Tibial artery (tissue), 4 donors: ENCODE measurements at regions not wholly inside any gene's neighbourhood (a gene's known extent, or its start where the extent isn't known, plus 50 kb on each side); places are given as distances from the start of the nearest gene placed in this dataset.

Experiments used
- DNase-seq, 2 donors: peaks; one replicate each; pipeline ENCODE4 v3.0.0-alpha.2; 2019
- H3K27ac ChIP-seq, 2 donors: fragments of 200-600 bp; sonication (generic) in 1 of 2; 1 replicate in 1 of 2; 2 replicates in 1 of 2; pipeline ENCODE4 v1.5.1; 2018 to 2019; ENCODE audit warnings: mild to moderate bottlenecking in 1 of 2
- H3K27me3 ChIP-seq, 2 donors: fragments of 200-600 bp; sonication (generic) in 1 of 2; one replicate each; pipeline versions ENCODE4 v1.5.1 to v1.6.0; 2016 to 2019
- H3K36me3 ChIP-seq, 3 donors: fragments of 200-600 bp; sonication (generic) in 2 of 3; one replicate each; pipeline ENCODE4 v1.5.1; 2016 to 2019; ENCODE audit warnings: mild to moderate bottlenecking in 2 of 3
- H3K4me1 ChIP-seq, 4 donors: fragments of 200-600 bp; sonication (generic) in 2 of 4; 1 replicate in 3 of 4; 2 replicates in 1 of 4; pipeline ENCODE4 v1.5.1; 2016 to 2019
- H3K4me3 ChIP-seq, 2 donors: fragments of 200-600 bp; sonication (generic) in 1 of 2; 1 replicate in 1 of 2; 2 replicates in 1 of 2; pipeline ENCODE4 v1.5.1; 2018 to 2019; ENCODE audit warnings: mild to moderate bottlenecking in 2 of 2
- H3K9me3 ChIP-seq, 3 donors: fragments of 200-600 bp; sonication (generic) in 1 of 3; one replicate each; pipeline ENCODE4 v1.5.1; 2016 to 2019
- CTCF ChIP-seq, 2 experiments: fragments of 200-600 bp in 1 of 2; fragments of 450-650 bp in 1 of 2; IDR thresholded peaks; one replicate each; pipeline ENCODE4 v1.5.1; 2017 to 2019; ENCODE audit warnings: antibody characterized with exemption in 2 of 2, mild to moderate bottlenecking in 1 of 2, moderate library complexity in 1 of 2
- intact Hi-C: fragments of 100-400 bp; cut with DNase I; formaldehyde crosslinking; loops from one replicate; pipeline ENCODE4 v1.15.0; 2023; ENCODE audit warnings: low total_unique reads

GRCh38 chr2:65626831-65627230 lies 194.4 kb upstream of the SPRED2 start:
- Histone ChIP-seq H3K9me3 (no peaks in the 10 kb centered on the region), H3K4me1 (no peaks in the 10 kb centered on the region), H3K36me3 (peaks cover 0 to 10% (median 0%) of the 10 kb centered on the region in 3 donors), H3K27ac (no peak overlapping the region), H3K27me3 (no peaks in the 10 kb centered on the region), H3K4me3 (no peak overlapping the region)
- DNase-seq, result no peak
- TF ChIP-seq CTCF (IDR thresholded peaks at IDR 0.05), result no peak
- intact Hi-C loops, result no loop called here

GRCh38 chr2:65625982-65626381 lies 193.6 kb upstream of the SPRED2 start:
- Histone ChIP-seq H3K27ac (no peak overlapping the region), H3K4me3 (no peak overlapping the region), H3K36me3 (peaks cover 0 to 10% (median 0%) of the 10 kb centered on the region in 3 donors), H3K4me1 (no peaks in the 10 kb centered on the region), H3K27me3 (no peaks in the 10 kb centered on the region), H3K9me3 (no peaks in the 10 kb centered on the region)
- DNase-seq, result no peak
- TF ChIP-seq CTCF (IDR thresholded peaks at IDR 0.05), result no peak
- intact Hi-C loops, result no loop called here

- intact Hi-C loops, result no loop called here
- no peaks in the 10 kb centered on the region for H3K4me1 ChIP-seq
- no peak overlapping the region for H3K4me3 ChIP-seq
- DNase-seq, result no peak
- no peak overlapping the region for H3K27ac ChIP-seq
- H3K9me3 ChIP-seq, result no peaks in the 10 kb centered on the region
- peaks cover 0 to 6% (median 0%) of the 10 kb centered on the region in 3 donors for H3K36me3 ChIP-seq
- TF ChIP-seq CTCF (IDR thresholded peaks at IDR 0.05), result no peak
- H3K27me3 ChIP-seq, result no peaks in the 10 kb centered on the region
Measured at GRCh38 chr2:65622951-65623535, 190.6 kb upstream of the SPRED2 start.

GRCh38 chr2:65622499-65622898 lies 190.1 kb upstream of the SPRED2 start:
- Histone ChIP-seq H3K27me3 (no peaks in the 10 kb centered on the region), H3K4me1 (no peaks in the 10 kb centered on the region), H3K9me3 (no peaks in the 10 kb centered on the region), H3K4me3 (no peak overlapping the region), H3K36me3 (peaks cover 0 to under 1% (median 0%) of the 10 kb centered on the region in 3 donors), H3K27ac (no peak overlapping the region)
- intact Hi-C loops, result no loop called here
- no peak for TF ChIP-seq CTCF (IDR thresholded peaks at IDR 0.05)
- no peak for DNase-seq

GRCh38 chr2:65620524-65620923 lies 188.1 kb upstream of the SPRED2 start:
- H3K27ac ChIP-seq, result no peak overlapping the region
- H3K36me3 ChIP-seq, result no peaks in the 10 kb centered on the region
- no peak for TF ChIP-seq CTCF (IDR thresholded peaks at IDR 0.05)
- no peaks in the 10 kb centered on the region for H3K27me3 ChIP-seq
- DNase-seq, result no peak
- intact Hi-C loops, result no loop called here
- H3K9me3 ChIP-seq, result no peaks in the 10 kb centered on the region
- H3K4me1 ChIP-seq, result no peaks in the 10 kb centered on the region
- no peak overlapping the region for H3K4me3 ChIP-seq

- DNase-seq, result no peak
- intact Hi-C loops, result no loop called here
- Histone ChIP-seq H3K9me3 (no peaks in the 10 kb centered on the region), H3K27ac (no peak overlapping the region), H3K4me3 (no peak overlapping the region), H3K27me3 (no peaks in the 10 kb centered on the region), H3K4me1 (no peaks in the 10 kb centered on the region), H3K36me3 (no peaks in the 10 kb centered on the region)
- TF ChIP-seq CTCF (IDR thresholded peaks at IDR 0.05), result no peak
Measured at GRCh38 chr2:65620026-65620425, 187.6 kb upstream of the SPRED2 start.
